ENCODE measurements at regions not wholly inside any gene's neighbourhood (a gene's known extent, or its start where the extent isn't known, plus 50 kb on each side); places are given as distances from the start of the nearest gene placed in this dataset.

DNA sequence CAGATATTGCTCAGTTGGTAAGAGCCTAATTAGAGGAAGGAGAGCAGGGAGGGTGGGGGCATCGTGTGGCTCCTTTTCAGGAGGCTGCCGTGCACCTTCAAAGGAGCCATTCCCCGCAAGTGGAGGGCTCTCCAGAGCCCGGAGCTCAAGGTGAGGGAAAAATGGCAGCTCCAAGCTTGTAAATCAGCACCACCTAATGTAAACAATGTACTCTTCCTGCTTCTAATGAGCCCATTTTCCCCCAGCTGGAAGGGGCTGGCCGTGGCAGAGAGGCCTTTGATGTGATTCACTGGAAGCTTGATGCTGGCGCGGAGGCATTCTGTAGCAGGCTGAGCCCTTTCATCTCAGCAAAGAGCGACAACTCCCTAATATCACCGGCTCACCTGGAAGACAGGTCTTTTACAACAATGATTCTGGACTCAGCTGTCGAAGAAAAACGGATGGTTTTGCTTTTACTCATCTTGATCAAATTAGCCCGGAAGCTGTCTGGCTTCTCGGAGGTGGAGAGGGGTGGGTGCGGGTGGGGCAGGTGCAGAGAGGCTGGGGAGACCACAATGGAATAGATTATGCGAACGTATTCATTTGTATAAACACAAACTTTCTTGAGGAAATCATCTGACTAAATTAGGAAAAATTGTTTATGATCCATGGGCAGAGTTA lies 112.5 kb downstream of the RRAGC start:
- H3K4me1 ChIP-seq (ENCODE audit: control insufficient read depth, insufficient read depth, low read length), result no peaks in the 10 kb centered on the region
- H3K9ac ChIP-seq (ENCODE audit: low read length), result no peak overlapping the region
- no peaks in the 10 kb centered on the region for H3K36me3 ChIP-seq (ENCODE audit: control insufficient read depth, insufficient read depth, low read length, severe bottlenecking)
- DNase-seq (ENCODE audit: low read depth), result no peak
- H3K4me3 ChIP-seq (ENCODE audit: low read length), result no peak overlapping the region
- H3K9me3 ChIP-seq (ENCODE audit: control insufficient read depth, low read length), result no peaks in the 10 kb centered on the region
- peaks cover 11% of the 10 kb centered on the region for H3K27me3 ChIP-seq (replicated peaks; ENCODE audit: control insufficient read depth, insufficient read depth, low read length)

GRCh38 chr1:38746402-38746935 lies 113.1 kb downstream of the RRAGC start:
- no peaks in the 10 kb centered on the region for H3K4me1 ChIP-seq (ENCODE audit: control insufficient read depth, insufficient read depth, low read length)
- peaks cover 10% of the 10 kb centered on the region for H3K27me3 ChIP-seq (replicated peaks; ENCODE audit: control insufficient read depth, insufficient read depth, low read length)
- H3K4me3 ChIP-seq (ENCODE audit: low read length), result no peak overlapping the region
- H3K9me3 ChIP-seq (ENCODE audit: control insufficient read depth, low read length), result no peaks in the 10 kb centered on the region
- no peak overlapping the region for H3K9ac ChIP-seq (ENCODE audit: low read length)
- DNase-seq (ENCODE audit: low read depth), result no peak
- no peaks in the 10 kb centered on the region for H3K36me3 ChIP-seq (ENCODE audit: control insufficient read depth, insufficient read depth, low read length, severe bottlenecking)

DNA sequence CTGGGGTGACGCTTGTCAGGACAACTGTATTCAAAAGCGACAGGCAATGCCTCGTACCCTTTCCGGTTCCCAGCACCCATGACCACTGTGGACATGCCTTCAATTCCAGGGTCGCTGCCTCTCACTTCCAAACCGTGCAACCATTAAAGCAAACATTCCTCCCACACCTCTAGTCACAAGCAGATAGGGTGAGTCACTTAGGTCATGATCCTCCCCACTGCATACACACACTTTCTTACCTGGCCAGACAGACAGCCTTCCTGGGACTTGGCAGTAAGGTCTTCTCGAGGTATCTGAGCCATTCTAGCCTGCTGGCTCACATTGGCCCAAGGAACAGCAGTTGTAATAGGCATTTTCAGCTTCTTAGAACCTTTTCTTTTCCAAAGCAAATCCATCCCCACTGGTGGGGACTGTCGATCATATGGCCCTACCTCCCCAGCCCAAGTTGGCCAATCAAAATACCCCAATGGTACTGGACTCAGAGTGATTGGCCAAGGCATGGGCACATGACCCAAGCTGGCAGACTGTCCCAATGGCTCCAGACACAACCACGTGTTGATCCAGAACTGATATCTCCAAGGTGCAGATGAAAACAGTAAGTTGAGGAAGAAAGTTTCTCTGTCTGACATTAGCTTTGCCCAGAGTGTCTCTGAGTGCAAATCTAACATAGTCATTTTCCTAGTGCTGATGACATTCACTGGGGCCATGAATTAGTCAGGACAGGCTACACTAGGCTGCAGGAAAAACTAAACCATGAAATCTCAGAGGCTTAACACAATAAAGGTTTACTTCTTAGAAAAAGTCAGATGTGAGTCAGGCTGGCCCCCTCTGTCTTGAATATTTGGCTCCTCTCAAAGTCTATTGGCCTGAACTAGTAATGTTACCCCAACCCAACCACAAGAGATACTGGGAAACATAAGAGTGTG lies 113.8 kb downstream of the RRAGC start:
- Histone ChIP-seq H3K36me3 (ENCODE audit: control insufficient read depth, insufficient read depth, low read length, severe bottlenecking) (no peaks in the 10 kb centered on the region), H3K9me3 (ENCODE audit: control insufficient read depth, low read length) (no peaks in the 10 kb centered on the region), H3K27me3 (replicated peaks; ENCODE audit: control insufficient read depth, insufficient read depth, low read length) (peaks cover 10% of the 10 kb centered on the region), H3K9ac (ENCODE audit: low read length) (no peak overlapping the region), H3K4me3 (ENCODE audit: low read length) (no peak overlapping the region), H3K4me1 (ENCODE audit: control insufficient read depth, insufficient read depth, low read length) (no peaks in the 10 kb centered on the region)
- no peak for DNase-seq (ENCODE audit: low read depth)

DNA sequence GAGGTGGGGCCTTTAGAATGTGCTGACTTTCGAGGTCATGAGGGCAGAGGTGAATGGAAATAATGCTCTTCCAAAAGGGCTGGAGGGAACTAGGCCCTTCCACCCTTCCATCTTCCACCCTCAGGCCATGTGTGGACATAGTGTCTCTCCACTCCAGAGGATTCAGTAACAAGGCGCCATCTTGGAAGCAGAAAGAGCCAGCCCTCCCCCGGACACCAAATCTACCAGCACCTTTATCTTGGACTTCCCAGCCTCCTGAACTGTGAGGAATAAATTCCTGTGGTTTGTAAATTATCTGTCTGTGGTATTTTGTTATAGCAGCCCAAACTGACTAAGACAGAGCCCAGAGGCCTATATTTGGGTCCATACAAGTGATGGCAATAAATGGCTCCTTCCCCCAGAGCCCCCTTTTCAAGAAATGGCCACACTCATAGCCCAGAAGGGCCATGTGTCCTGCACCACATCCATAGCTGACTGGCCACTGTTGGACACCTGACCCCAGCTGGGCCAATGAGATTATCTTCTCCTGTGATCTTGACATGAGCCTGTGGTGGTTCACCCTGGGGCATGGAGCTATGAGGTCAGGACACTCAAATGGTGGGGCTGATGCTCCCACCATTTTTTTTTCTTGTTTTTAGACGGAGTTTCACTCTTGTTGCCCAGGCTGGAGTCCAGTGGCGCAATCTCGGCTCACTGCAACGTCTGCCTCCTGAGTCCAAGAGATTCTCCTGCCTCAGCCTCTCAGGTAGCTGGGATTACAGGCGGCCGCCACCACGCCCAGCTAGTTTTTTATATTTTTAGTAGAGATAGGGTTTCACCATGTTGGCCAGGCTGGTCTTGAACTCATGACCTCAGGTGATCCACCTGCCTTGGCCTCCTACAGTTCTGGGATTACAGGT lies 114.9 kb downstream of the RRAGC start:
- Histone ChIP-seq H3K36me3 (ENCODE audit: control insufficient read depth, insufficient read depth, low read length, severe bottlenecking) (no peaks in the 10 kb centered on the region), H3K9me3 (ENCODE audit: control insufficient read depth, low read length) (no peaks in the 10 kb centered on the region), H3K4me3 (ENCODE audit: low read length) (no peak overlapping the region), H3K9ac (ENCODE audit: low read length) (no peak overlapping the region), H3K4me1 (ENCODE audit: control insufficient read depth, insufficient read depth, low read length) (no peaks in the 10 kb centered on the region), H3K27me3 (replicated peaks; ENCODE audit: control insufficient read depth, insufficient read depth, low read length) (peaks cover 10% of the 10 kb centered on the region)
- DNase-seq (ENCODE audit: low read depth), result no peak

DNA sequence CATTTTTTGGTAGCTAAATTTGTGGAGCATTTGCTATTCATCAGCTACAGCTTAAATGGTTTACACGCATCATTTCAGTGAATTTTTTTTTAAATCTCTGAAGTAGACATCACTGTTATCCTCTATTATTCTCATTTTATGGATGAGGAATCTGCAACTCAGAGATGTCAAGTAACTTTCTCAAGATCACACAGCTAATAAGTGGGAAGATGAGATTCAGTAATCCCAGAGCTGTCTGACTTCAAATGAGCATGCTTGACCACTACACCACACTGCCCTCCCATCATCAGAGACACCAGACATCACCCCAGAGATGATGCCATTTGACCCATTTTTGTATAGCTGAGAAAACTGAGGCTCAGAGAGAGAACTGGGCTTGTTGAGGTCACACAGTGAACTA lies 116.4 kb downstream of the RRAGC start:
- H3K4me1 ChIP-seq (ENCODE audit: control insufficient read depth, insufficient read depth, low read length), result no peaks in the 10 kb centered on the region
- peaks cover 11% of the 10 kb centered on the region for H3K27me3 ChIP-seq (replicated peaks; ENCODE audit: control insufficient read depth, insufficient read depth, low read length)
- no peaks in the 10 kb centered on the region for H3K9me3 ChIP-seq (ENCODE audit: control insufficient read depth, low read length)
- H3K36me3 ChIP-seq (ENCODE audit: control insufficient read depth, insufficient read depth, low read length, severe bottlenecking), result no peaks in the 10 kb centered on the region
- no peak overlapping the region for H3K4me3 ChIP-seq (ENCODE audit: low read length)
- no peak for DNase-seq (ENCODE audit: low read depth)
- H3K9ac ChIP-seq (ENCODE audit: low read length), result no peak overlapping the region

DNA sequence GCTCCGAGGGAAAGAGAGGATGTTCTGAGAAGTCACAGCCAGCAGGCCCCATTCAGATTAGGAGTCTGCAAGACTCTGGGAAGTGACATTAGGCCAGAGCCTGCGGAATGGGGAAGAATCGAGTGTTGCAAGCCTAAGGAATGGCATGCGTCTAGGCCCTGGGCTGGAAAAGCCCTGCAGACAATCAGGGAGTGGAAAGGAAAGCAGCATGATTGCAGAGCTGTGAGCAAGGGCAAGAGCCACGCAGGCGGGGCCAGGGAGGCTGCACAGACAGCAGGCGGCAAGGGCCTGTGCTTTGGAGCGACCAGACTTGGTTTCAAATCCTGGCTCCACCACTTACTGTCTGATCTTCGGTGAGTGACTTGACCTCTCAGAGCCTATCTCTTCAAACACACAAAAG lies 118.2 kb downstream of the RRAGC start:
- H3K36me3 ChIP-seq (ENCODE audit: control insufficient read depth, insufficient read depth, low read length, severe bottlenecking), result no peaks in the 10 kb centered on the region
- H3K4me3 ChIP-seq (ENCODE audit: low read length), result no peak overlapping the region
- H3K9me3 ChIP-seq (ENCODE audit: control insufficient read depth, low read length), result no peaks in the 10 kb centered on the region
- H3K27me3 ChIP-seq (replicated peaks; ENCODE audit: control insufficient read depth, insufficient read depth, low read length), result peaks cover 12% of the 10 kb centered on the region
- no peaks in the 10 kb centered on the region for H3K4me1 ChIP-seq (ENCODE audit: control insufficient read depth, insufficient read depth, low read length)
- no peak overlapping the region for H3K9ac ChIP-seq (ENCODE audit: low read length)
- DNase-seq (ENCODE audit: low read depth), result peak; percentile 28

- Histone ChIP-seq H3K27me3 (replicated peaks; ENCODE audit: control insufficient read depth, insufficient read depth, low read length) (peaks cover 7% of the 10 kb centered on the region), H3K9ac (ENCODE audit: low read length) (no peak overlapping the region), H3K9me3 (ENCODE audit: control insufficient read depth, low read length) (no peaks in the 10 kb centered on the region), H3K4me3 (ENCODE audit: low read length) (no peak overlapping the region), H3K4me1 (ENCODE audit: control insufficient read depth, insufficient read depth, low read length) (no peaks in the 10 kb centered on the region), H3K36me3 (ENCODE audit: control insufficient read depth, insufficient read depth, low read length, severe bottlenecking) (no peaks in the 10 kb centered on the region)
- DNase-seq (ENCODE audit: low read depth), result peak; percentile 52
Measured at GRCh38 chr1:38740487-38740886, 119.1 kb downstream of the RRAGC start.

- H3K36me3 ChIP-seq (ENCODE audit: control insufficient read depth, insufficient read depth, low read length, severe bottlenecking), result no peaks in the 10 kb centered on the region
- H3K9ac ChIP-seq (ENCODE audit: low read length), result no peak overlapping the region
- no peak for DNase-seq (ENCODE audit: low read depth)
- no peaks in the 10 kb centered on the region for H3K9me3 ChIP-seq (ENCODE audit: control insufficient read depth, low read length)
- H3K4me3 ChIP-seq (ENCODE audit: low read length), result no peak overlapping the region
- H3K27me3 ChIP-seq (replicated peaks; ENCODE audit: control insufficient read depth, insufficient read depth, low read length), result peaks cover 13% of the 10 kb centered on the region
- H3K4me1 ChIP-seq (ENCODE audit: control insufficient read depth, insufficient read depth, low read length), result no peaks in the 10 kb centered on the region
Measured at GRCh38 chr1:38738207-38738606, 121.4 kb downstream of the RRAGC start.

- peaks cover 13% of the 10 kb centered on the region for H3K27me3 ChIP-seq (replicated peaks; ENCODE audit: control insufficient read depth, insufficient read depth, low read length)
- H3K4me1 ChIP-seq (ENCODE audit: control insufficient read depth, insufficient read depth, low read length), result no peaks in the 10 kb centered on the region
- H3K4me3 ChIP-seq (ENCODE audit: low read length), result no peak overlapping the region
- no peak overlapping the region for H3K9ac ChIP-seq (ENCODE audit: low read length)
- no peaks in the 10 kb centered on the region for H3K36me3 ChIP-seq (ENCODE audit: control insufficient read depth, insufficient read depth, low read length, severe bottlenecking)
- DNase-seq (ENCODE audit: low read depth), result no peak
- no peaks in the 10 kb centered on the region for H3K9me3 ChIP-seq (ENCODE audit: control insufficient read depth, low read length)
Measured at GRCh38 chr1:38736399-38736798, 123.2 kb downstream of the RRAGC start.

- H3K27me3 ChIP-seq (replicated peaks; ENCODE audit: control insufficient read depth, insufficient read depth, low read length), result peaks cover 13% of the 10 kb centered on the region
- H3K4me1 ChIP-seq (ENCODE audit: control insufficient read depth, insufficient read depth, low read length), result no peaks in the 10 kb centered on the region
- peak; percentile 57 for DNase-seq (ENCODE audit: low read depth)
- no peak overlapping the region for H3K4me3 ChIP-seq (ENCODE audit: low read length)
- H3K9ac ChIP-seq (ENCODE audit: low read length), result no peak overlapping the region
- no peaks in the 10 kb centered on the region for H3K36me3 ChIP-seq (ENCODE audit: control insufficient read depth, insufficient read depth, low read length, severe bottlenecking)
- no peaks in the 10 kb centered on the region for H3K9me3 ChIP-seq (ENCODE audit: control insufficient read depth, low read length)
Measured at GRCh38 chr1:38735651-38736161, 123.9 kb downstream of the RRAGC start.

Data from adipocyte (in vitro differentiated cells).